ENCODE measurements at regions not wholly inside any gene's neighbourhood (a gene's known extent, or its start where the extent isn't known, plus 50 kb on each side); places are given as distances from the start of the nearest gene placed in this dataset.
A peak's percentile ranks its signal among the peaks of the same experiment; 100 is the strongest.

DNA sequence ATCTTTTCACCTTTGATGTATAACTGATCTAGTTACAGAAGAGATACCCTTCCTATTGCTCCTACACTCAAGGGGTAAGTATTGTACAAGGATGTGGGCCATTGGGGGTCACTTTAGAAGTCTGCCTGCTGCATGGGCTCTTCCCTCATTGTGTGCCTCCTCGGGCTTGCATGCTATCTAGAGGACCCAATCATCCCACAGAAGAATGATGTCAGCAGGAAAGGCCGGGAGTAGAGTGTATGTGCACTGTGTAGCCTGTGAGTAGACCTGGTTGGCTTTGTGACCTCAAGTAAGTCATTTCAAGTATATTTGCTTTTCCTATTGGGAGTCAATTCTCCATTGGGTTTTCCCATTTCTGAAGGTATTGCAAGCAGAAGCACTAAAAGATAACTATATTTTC, 129.5 kb upstream of the TRIB2 start:
- no peak overlapping the region for H3K27ac ChIP-seq (ENCODE audit: low read length)
- in situ Hi-C loops (cut with HindIII; ENCODE audit: low pct_unique_long_range_greater_than_20kb, low sequenced_read_pairs) (no loop called here), intact Hi-C loops (cut with micrococcal nuclease; ENCODE audit: unreplicated experiment) (no loop called here)
- TF ChIP-seq, protein P1, sequence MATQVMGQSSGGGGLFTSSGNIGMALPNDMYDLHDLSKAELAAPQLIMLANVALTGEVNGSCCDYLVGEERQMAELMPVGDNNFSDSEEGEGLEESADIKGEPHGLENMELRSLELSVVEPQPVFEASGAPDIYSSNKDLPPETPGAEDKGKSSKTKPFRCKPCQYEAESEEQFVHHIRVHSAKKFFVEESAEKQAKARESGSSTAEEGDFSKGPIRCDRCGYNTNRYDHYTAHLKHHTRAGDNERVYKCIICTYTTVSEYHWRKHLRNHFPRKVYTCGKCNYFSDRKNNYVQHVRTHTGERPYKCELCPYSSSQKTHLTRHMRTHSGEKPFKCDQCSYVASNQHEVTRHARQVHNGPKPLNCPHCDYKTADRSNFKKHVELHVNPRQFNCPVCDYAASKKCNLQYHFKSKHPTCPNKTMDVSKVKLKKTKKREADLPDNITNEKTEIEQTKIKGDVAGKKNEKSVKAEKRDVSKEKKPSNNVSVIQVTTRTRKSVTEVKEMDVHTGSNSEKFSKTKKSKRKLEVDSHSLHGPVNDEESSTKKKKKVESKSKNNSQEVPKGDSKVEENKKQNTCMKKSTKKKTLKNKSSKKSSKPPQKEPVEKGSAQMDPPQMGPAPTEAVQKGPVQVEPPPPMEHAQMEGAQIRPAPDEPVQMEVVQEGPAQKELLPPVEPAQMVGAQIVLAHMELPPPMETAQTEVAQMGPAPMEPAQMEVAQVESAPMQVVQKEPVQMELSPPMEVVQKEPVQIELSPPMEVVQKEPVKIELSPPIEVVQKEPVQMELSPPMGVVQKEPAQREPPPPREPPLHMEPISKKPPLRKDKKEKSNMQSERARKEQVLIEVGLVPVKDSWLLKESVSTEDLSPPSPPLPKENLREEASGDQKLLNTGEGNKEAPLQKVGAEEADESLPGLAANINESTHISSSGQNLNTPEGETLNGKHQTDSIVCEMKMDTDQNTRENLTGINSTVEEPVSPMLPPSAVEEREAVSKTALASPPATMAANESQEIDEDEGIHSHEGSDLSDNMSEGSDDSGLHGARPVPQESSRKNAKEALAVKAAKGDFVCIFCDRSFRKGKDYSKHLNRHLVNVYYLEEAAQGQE (IDR thresholded peaks at IDR 0.05; ENCODE audit: insufficient read depth in 1 of 2, low read depth in 2 of 2, low read length in 1 of 2), result no peak
- TF ChIP-seq POLR2AphosphoS5 (IDR thresholded peaks at IDR 0.05; ENCODE audit: low read depth, low read length) (no peak), SIN3A (IDR thresholded peaks at IDR 0.05; ENCODE audit: borderline replicate concordance, insufficient read depth, low read depth, low read length) (no peak), TCF7L2 (IDR thresholded peaks at IDR 0.05; ENCODE audit: low read depth, low read length) (no peak)
- TF ChIP-seq, protein P2, sequence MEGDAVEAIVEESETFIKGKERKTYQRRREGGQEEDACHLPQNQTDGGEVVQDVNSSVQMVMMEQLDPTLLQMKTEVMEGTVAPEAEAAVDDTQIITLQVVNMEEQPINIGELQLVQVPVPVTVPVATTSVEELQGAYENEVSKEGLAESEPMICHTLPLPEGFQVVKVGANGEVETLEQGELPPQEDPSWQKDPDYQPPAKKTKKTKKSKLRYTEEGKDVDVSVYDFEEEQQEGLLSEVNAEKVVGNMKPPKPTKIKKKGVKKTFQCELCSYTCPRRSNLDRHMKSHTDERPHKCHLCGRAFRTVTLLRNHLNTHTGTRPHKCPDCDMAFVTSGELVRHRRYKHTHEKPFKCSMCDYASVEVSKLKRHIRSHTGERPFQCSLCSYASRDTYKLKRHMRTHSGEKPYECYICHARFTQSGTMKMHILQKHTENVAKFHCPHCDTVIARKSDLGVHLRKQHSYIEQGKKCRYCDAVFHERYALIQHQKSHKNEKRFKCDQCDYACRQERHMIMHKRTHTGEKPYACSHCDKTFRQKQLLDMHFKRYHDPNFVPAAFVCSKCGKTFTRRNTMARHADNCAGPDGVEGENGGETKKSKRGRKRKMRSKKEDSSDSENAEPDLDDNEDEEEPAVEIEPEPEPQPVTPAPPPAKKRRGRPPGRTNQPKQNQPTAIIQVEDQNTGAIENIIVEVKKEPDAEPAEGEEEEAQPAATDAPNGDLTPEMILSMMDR (IDR thresholded peaks at IDR 0.05), result no peak
- POLR2A ChIA-PET, result no interaction called here
- DNase-seq (ENCODE audit: low read depth, low spot score), result no peak
- no peaks in the 10 kb centered on the region for H3K36me3 ChIP-seq (ENCODE audit: control insufficient read depth, insufficient read depth, low read length)
- CTCF ChIA-PET, result no interaction called here
- no peak for ATAC-seq
- no peaks in the 10 kb centered on the region for H3K9me3 ChIP-seq (ENCODE audit: control insufficient read depth, insufficient read depth, low read depth, low read length)
- no peaks in the 10 kb centered on the region for H3K27me3 ChIP-seq (ENCODE audit: control insufficient read depth, insufficient read depth, low read length)
- no TSS peak for BruUV-seq (replicated peaks)
- H3K4me1 ChIP-seq (ENCODE audit: control insufficient read depth, insufficient read depth, low read length), result no peaks in the 10 kb centered on the region
- no peak overlapping the region for H3K4me3 ChIP-seq (ENCODE audit: low read depth in 2 of 2, low read length in 2 of 2)

DNA sequence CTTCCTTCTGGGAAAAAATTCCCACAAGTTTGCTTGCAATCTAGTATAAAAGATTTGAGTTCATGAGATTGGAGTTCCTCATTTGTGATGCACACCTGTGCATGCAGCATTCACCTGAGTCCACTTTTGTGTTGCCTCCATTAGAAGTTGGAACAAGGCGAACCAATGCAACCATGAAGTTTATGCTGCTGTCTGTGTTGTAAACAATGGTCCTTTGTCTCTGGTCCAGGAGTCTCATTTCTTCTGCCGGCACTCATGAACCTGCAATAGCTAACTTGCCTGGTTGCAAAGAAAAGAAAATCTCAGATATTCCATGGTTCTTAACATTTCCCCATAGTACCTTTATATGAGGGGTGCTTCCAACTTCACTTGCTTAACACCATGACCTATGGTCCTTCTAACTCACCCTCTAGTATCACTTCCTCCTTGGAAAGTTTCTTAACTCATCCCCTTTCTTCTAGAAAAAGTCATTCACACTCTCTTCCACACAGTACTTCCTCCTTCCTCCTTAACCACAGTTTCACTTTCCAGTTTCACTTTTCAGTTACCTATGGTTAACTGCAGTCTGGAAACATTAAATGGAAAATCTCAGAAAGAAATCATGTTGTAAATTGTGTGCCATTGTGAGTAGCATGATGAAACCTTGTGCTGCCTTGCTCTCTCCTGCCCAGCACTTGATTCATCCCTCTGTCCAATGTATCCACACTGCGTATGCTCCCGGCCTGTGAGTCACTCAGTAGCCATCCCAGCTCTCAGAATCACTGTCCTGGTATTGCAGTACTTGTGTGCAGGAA, 128.8 kb upstream of the TRIB2 start:
- peak; percentile 87 for ATAC-seq
- no peaks in the 10 kb centered on the region for H3K27me3 ChIP-seq (ENCODE audit: control insufficient read depth, insufficient read depth, low read length)
- no TSS peak for BruUV-seq (replicated peaks)
- in situ Hi-C loops (cut with HindIII; ENCODE audit: low pct_unique_long_range_greater_than_20kb, low sequenced_read_pairs), result no loop called here
- H3K27ac ChIP-seq (ENCODE audit: low read length), result peak overlapping the region; percentile 25; the same call in 1 of the 2 replicates
- DNase-seq (ENCODE audit: low read depth, low spot score), result peak; percentile 62
- ChIA-PET POLR2A (interaction anchor here (0.6 kb wide), 1 partner anchor 97 kb away, joined by 16 read pairs; no protein-coding TSS in a partner anchor), CTCF (no interaction called here)
- H3K4me1 ChIP-seq (ENCODE audit: control insufficient read depth, insufficient read depth, low read length), result no peaks in the 10 kb centered on the region
- H3K9me3 ChIP-seq (ENCODE audit: control insufficient read depth, insufficient read depth, low read depth, low read length), result no peaks in the 10 kb centered on the region
- H3K4me3 ChIP-seq (ENCODE audit: low read depth in 2 of 2, low read length in 2 of 2), result peak overlapping the region in 1 of 2 experiments; percentile 2; a peak in 1 of 4 replicates
- TF ChIP-seq TCF7L2 (IDR thresholded peaks at IDR 0.05; ENCODE audit: low read depth, low read length) (no peak), SIN3A (IDR thresholded peaks at IDR 0.05; ENCODE audit: borderline replicate concordance, insufficient read depth, low read depth, low read length) (no peak), POLR2AphosphoS5 (IDR thresholded peaks at IDR 0.05; ENCODE audit: low read depth, low read length) (no peak)
- TF ChIP-seq, protein P1 (IDR thresholded peaks at IDR 0.05; ENCODE audit: insufficient read depth in 1 of 2, low read depth in 2 of 2, low read length in 1 of 2), result no peak
- TF ChIP-seq, protein P2 (IDR thresholded peaks at IDR 0.05), result no peak
- intact Hi-C loops (cut with micrococcal nuclease; ENCODE audit: unreplicated experiment), result no loop called here
- no peaks in the 10 kb centered on the region for H3K36me3 ChIP-seq (ENCODE audit: control insufficient read depth, insufficient read depth, low read length)

Data from Panc1 (cell line).